Vagina (tissue), 2 donors: ENCODE measurements at regions not wholly inside any gene's neighbourhood (a gene's known extent, or its start where the extent isn't known, plus 50 kb on each side); places are given as distances from the start of the nearest gene placed in this dataset.

Experiments
- CTCF ChIP-seq, 3 experiments: fragments of 450-650 bp in 2 of 3; fragments of 200-600 bp in 1 of 3; sonication (generic) in 1 of 3; IDR thresholded peaks; one replicate each; pipeline ENCODE4 v1.5.1; 2017 to 2019; ENCODE audit warnings: antibody characterized with exemption in 3 of 3, mild to moderate bottlenecking in 2 of 3, moderate library complexity in 2 of 3
- POLR2A ChIP-seq, 2 donors: fragments of 450-650 bp; IDR thresholded peaks; one replicate each; pipeline ENCODE4 v1.6.1; 2017; ENCODE audit warnings: antibody characterized with exemption in 2 of 2, mild to moderate bottlenecking in 2 of 2, moderate library complexity in 2 of 2

- TF ChIP-seq CTCF (IDR thresholded peaks at IDR 0.05) (no peak), POLR2A (IDR thresholded peaks at IDR 0.05) (no peak)
These were observed 235.2 kb upstream of the ASCC3 start for GRCh38 chr6:101116337-101116736.
